HCT116 (cell line): ENCODE measurements at regions not wholly inside any gene's neighbourhood (a gene's known extent, or its start where the extent isn't known, plus 50 kb on each side); places are given as distances from the start of the nearest gene placed in this dataset.

Experiments used
- ATAC-seq: fragments of 200-7000 bp; cut with Tn5 transposase; 2 replicates; pipeline ENCODE4 v1.9.1; 2020; ENCODE audit warnings: mild to moderate bottlenecking, moderate library complexity
- BruUV-seq: library from RNA; stranded (reverse); fragments of 400-500 nt; replicated peaks from 2 replicates; lab custom pipeline; 2021; lab: Mats Ljungman, UMichigan
- CTCF ChIA-PET: fragments of 300-600 bp; sonication (Branson Sonifier 250); formaldehyde crosslinking; loops from one replicate; lab custom pipeline; 2021; ENCODE audit warnings: antibody characterized with exemption; lab: Charles Lee
- POLR2A ChIA-PET: fragments of 300-600, 350-600 bp; sonication (Branson Sonifier 250); formaldehyde crosslinking; loops from one replicate; lab custom pipeline; 2021; ENCODE audit warnings: antibody characterized with exemption; lab: Charles Lee
- RAD21 ChIA-PET, 2 experiments: fragments of 300-600 bp; sonication (Branson Sonifier 250); formaldehyde crosslinking; loops; one replicate each; lab custom pipeline; 2023; ENCODE audit warnings: low total read pairs in 2 of 2; ENCODE audit not compliant: uncharacterized antibody in 2 of 2, unreplicated experiment in 2 of 2, low non-redundant PET in 1 of 2; lab: Charles Lee
- DNase-seq: peaks from one replicate; pipeline ENCODE4 v3.0.0-alpha.2; 2010; ENCODE audit warnings: low read depth, low spot score
- H2AFZ ChIP-seq: fragments of 200-600 bp; shearing (Covaris generic), sonication (generic); 2 replicates; pipeline ENCODE4 v1.6.1; 2017; ENCODE audit warnings: low read depth, mixed run types, mixed read lengths, antibody characterized with exemption, low read length; ENCODE audit not compliant: poor library complexity, severe bottlenecking
- H3K27ac ChIP-seq: 2 replicates; pipeline ENCODE4 v1.5.1; 2012; ENCODE audit warnings: low read depth, low read length
- H3K27me3 ChIP-seq: fragments of 200-600 bp; sonication (generic); 2 replicates; pipeline ENCODE4 v1.6.1; 2016; ENCODE audit warnings: mixed run types, low read length, mixed read lengths; ENCODE audit not compliant: insufficient read depth
- H3K36me3 ChIP-seq, 2 experiments: fragments of 200-500 bp in 1 of 2; fragments of 200-600 bp in 1 of 2; sonication (Bioruptor generic) in 1 of 2; sonication (generic) in 1 of 2; 2 replicates each; pipeline versions ENCODE4 v1.5.1 to v1.6.1; 2014 to 2016; ENCODE audit warnings: low read length in 2 of 2, inconsistent platforms in 1 of 2, mixed read lengths in 1 of 2, mixed run types in 1 of 2; ENCODE audit not compliant: insufficient read depth in 2 of 2, control insufficient read depth in 1 of 2
- H3K4me1 ChIP-seq, 2 experiments: fragments of 200-600 bp in 1 of 2; sonication (generic) in 1 of 2; 2 replicates each; pipeline versions ENCODE4 v1.5.1 to v1.6.1; 2012 to 2017; ENCODE audit warnings: low read length in 2 of 2, inconsistent platforms in 1 of 2, mild to moderate bottlenecking in 1 of 2, mixed read lengths in 1 of 2, mixed run types in 1 of 2, moderate library complexity in 1 of 2; ENCODE audit not compliant: insufficient read depth in 2 of 2, control insufficient read depth in 1 of 2
- H3K4me2 ChIP-seq: fragments of 200-600 bp; sonication (generic); 2 replicates; pipeline ENCODE4 v1.6.1; 2017; ENCODE audit warnings: mixed run types, low read length, mixed read lengths
- H3K4me3 ChIP-seq, 2 experiments: fragments of 200-600 bp in 1 of 2; sonication (generic) in 1 of 2; replicated peaks in 1 of 2; 2 replicates each; pipeline ENCODE4 v1.5.1; 2011 to 2016; ENCODE audit warnings: low read length in 2 of 2, control low read depth in 1 of 2, low read depth in 1 of 2, mild to moderate bottlenecking in 1 of 2, mixed read lengths in 1 of 2, mixed run types in 1 of 2
- H3K79me2 ChIP-seq: fragments of 200-600 bp; sonication (generic); 2 replicates; pipeline ENCODE4 v1.6.1; 2017; ENCODE audit warnings: mild to moderate bottlenecking, mixed run types, low read length, moderate library complexity, mixed read lengths; ENCODE audit not compliant: insufficient read depth
- H3K9ac ChIP-seq: fragments of 200-600 bp; sonication (generic); 2 replicates; pipeline ENCODE4 v1.6.1; 2016; ENCODE audit warnings: low read length, mixed read lengths
- H3K9me2 ChIP-seq: fragments of 200-600 bp; sonication (generic), shearing (Covaris generic); 2 replicates; pipeline ENCODE4 v1.6.1; 2017; ENCODE audit warnings: mixed run types, mild to moderate bottlenecking, moderate library complexity; ENCODE audit not compliant: insufficient read depth
- H3K9me3 ChIP-seq, 2 experiments: fragments of 200-500 bp in 1 of 2; fragments of 200-600 bp in 1 of 2; sonication (Bioruptor generic) in 1 of 2; sonication (generic) in 1 of 2; 2 replicates each; pipeline ENCODE4 v1.6.1; 2014 to 2017; ENCODE audit warnings: low read length in 2 of 2, mixed read lengths in 2 of 2, inconsistent platforms in 1 of 2, low read depth in 1 of 2, mild to moderate bottlenecking in 1 of 2, mixed run types in 1 of 2, moderate library complexity in 1 of 2; ENCODE audit not compliant: control insufficient read depth in 1 of 2, insufficient read depth in 1 of 2
- H4K20me1 ChIP-seq: fragments of 200-600 bp; sonication (generic), shearing (Covaris generic); 2 replicates; pipeline ENCODE4 v1.6.1; 2017; ENCODE audit warnings: mixed run types, mild to moderate bottlenecking, moderate library complexity; ENCODE audit not compliant: insufficient read depth
- RAD21 ChIP-seq: IDR thresholded peaks from 2 replicates; pipeline ENCODE4 v1.6.1; 2012; ENCODE audit warnings: low read depth, mild to moderate bottlenecking
- SIN3A ChIP-seq: IDR thresholded peaks from 2 replicates; pipeline ENCODE4 v1.6.1; 2012; ENCODE audit warnings: low read depth
- SP1 ChIP-seq: IDR thresholded peaks from 2 replicates; pipeline ENCODE4 v1.6.1; 2012; ENCODE audit warnings: low read depth
- SRF ChIP-seq: IDR thresholded peaks from 2 replicates; pipeline ENCODE4 v1.6.1; 2012; ENCODE audit warnings: low read depth
- ZNF274 ChIP-seq: fragments of 200-500 bp; sonication (Bioruptor generic); IDR thresholded peaks from 2 replicates; pipeline ENCODE4 v1.6.1; 2014; ENCODE audit warnings: mild to moderate bottlenecking, low read depth, low read length, inconsistent platforms
- intact Hi-C: fragments of 100-400 bp; cut with micrococcal nuclease; formaldehyde crosslinking; loops from 2 replicates; pipeline ENCODE4 v1.10.0; 2022
- TF ChIP-seq, protein P1 (sequence below), 3 experiments: fragments of 200-600 bp in 1 of 3; sonication (generic) in 1 of 3; IDR thresholded peaks in 2 of 3; conservative IDR thresholded peaks in 1 of 3; 2 replicates each; pipeline ENCODE4 v1.5.1; 2012 to 2017; ENCODE audit warnings: low read depth in 2 of 3, low read length in 2 of 3, antibody characterized with exemption in 1 of 3, borderline replicate concordance in 1 of 3, control low read depth in 1 of 3, mild to moderate bottlenecking in 1 of 3, mixed read lengths in 1 of 3, mixed run types in 1 of 3, moderate library complexity in 1 of 3; ENCODE audit not compliant: insufficient read depth in 1 of 3
- TF ChIP-seq, protein P2 (sequence below): IDR thresholded peaks from 2 replicates; pipeline ENCODE4 v1.6.1; 2011; ENCODE audit warnings: mild to moderate bottlenecking, low read length, moderate library complexity; ENCODE audit not compliant: insufficient replicate concordance; ENCODE audit errors: extremely low read depth
- TF ChIP-seq, protein P3 (sequence below): IDR thresholded peaks from 2 replicates; pipeline ENCODE4 v1.6.1; 2012; ENCODE audit warnings: low read depth
- TF ChIP-seq, protein P4 (sequence below): IDR thresholded peaks from 2 replicates; pipeline ENCODE4 v1.6.1; 2012

DNA sequence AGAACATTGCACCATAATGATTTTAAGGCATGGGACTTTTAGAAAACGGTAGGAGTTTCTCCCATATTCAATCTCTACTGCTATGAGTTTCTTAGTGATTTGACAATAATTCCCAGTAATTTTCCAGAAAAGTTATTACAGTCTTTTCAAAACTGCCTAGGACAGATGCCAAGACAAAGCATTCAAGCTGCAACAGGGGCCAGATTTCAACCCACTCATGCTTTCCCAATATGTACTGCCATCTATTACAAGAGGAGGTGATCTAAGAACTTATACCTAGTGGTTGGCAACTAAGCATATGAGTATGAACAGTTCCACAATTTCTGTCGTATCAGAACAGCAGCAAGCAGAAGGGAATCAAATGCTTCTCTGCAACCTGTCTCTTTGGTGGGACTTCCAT, 95.1 kb upstream of the TMED7 start:
- DNase-seq: no peak
- H3K27me3 ChIP-seq: no peaks in the 10 kb centered on the region
- no peaks in the 10 kb centered on the region for H4K20me1 ChIP-seq
- no peaks in the 10 kb centered on the region for H3K9me2 ChIP-seq
- POLR2A ChIA-PET: no interaction called here
- H3K4me2 ChIP-seq: no peak overlapping the region
- intact Hi-C loops: no loop called here
- H3K9ac ChIP-seq: no peak overlapping the region
- no peaks in the 10 kb centered on the region for H3K9me3 ChIP-seq
- H3K36me3 ChIP-seq: no peaks in the 10 kb centered on the region
- RAD21 ChIA-PET: no interaction called here
- no peak overlapping the region for H3K4me3 ChIP-seq
- H3K27ac ChIP-seq: no peak overlapping the region
- BruUV-seq: no TSS peak
- H3K79me2 ChIP-seq: no peaks in the 10 kb centered on the region
- H2AFZ ChIP-seq: no peak overlapping the region
- TF ChIP-seq SP1: no peak
- TF ChIP-seq, protein P1, sequence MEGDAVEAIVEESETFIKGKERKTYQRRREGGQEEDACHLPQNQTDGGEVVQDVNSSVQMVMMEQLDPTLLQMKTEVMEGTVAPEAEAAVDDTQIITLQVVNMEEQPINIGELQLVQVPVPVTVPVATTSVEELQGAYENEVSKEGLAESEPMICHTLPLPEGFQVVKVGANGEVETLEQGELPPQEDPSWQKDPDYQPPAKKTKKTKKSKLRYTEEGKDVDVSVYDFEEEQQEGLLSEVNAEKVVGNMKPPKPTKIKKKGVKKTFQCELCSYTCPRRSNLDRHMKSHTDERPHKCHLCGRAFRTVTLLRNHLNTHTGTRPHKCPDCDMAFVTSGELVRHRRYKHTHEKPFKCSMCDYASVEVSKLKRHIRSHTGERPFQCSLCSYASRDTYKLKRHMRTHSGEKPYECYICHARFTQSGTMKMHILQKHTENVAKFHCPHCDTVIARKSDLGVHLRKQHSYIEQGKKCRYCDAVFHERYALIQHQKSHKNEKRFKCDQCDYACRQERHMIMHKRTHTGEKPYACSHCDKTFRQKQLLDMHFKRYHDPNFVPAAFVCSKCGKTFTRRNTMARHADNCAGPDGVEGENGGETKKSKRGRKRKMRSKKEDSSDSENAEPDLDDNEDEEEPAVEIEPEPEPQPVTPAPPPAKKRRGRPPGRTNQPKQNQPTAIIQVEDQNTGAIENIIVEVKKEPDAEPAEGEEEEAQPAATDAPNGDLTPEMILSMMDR (IDR thresholded peaks at IDR 0.05 in 2 of 3, conservative IDR thresholded peaks at IDR 0.05 in 1 of 3; ENCODE audit: borderline replicate concordance in 1 of 3, insufficient read depth in 1 of 3, low read depth in 2 of 3, low read length in 2 of 3): no peak
- no peak for TF ChIP-seq SRF
- TF ChIP-seq ZNF274: no peak
- no peak for TF ChIP-seq SIN3A
- no peak for ATAC-seq
- H3K4me1 ChIP-seq: no peaks in the 10 kb centered on the region
- CTCF ChIA-PET: no interaction called here

DNA sequence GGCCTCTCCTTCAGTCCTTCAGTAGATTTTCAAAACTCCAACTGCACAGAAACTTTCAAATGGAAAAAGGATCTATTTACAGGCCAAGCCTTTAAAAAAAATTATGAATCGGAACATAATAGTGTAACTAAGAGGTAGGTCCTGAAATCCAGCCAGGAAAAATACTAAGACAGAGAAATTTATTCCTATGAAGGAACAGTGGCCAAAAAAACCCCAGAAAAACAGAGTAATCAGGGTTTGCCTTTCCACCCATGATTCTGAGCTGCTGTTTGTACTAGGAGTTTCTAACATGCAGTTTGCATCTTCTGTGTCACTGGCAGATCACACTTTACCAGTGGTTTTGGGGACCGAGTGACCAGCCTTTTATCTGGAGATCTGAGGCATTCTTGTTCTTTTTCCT, 93.1 kb upstream of the TMED7 start:
- no peaks in the 10 kb centered on the region for H3K79me2 ChIP-seq
- no peaks in the 10 kb centered on the region for H3K36me3 ChIP-seq
- DNase-seq (no peak), ATAC-seq (no peak)
- H3K27ac ChIP-seq: no peak overlapping the region
- no peaks in the 10 kb centered on the region for H4K20me1 ChIP-seq
- no peak overlapping the region for H3K4me2 ChIP-seq
- ChIA-PET RAD21 (no interaction called here), POLR2A (no interaction called here), CTCF (no interaction called here)
- H3K4me3 ChIP-seq: no peak overlapping the region
- H3K9me3 ChIP-seq: no peaks in the 10 kb centered on the region
- intact Hi-C loops: no loop called here
- H3K9ac ChIP-seq: no peak overlapping the region
- BruUV-seq: no TSS peak
- no peaks in the 10 kb centered on the region for H3K27me3 ChIP-seq
- H2AFZ ChIP-seq: no peak overlapping the region
- H3K9me2 ChIP-seq: no peaks in the 10 kb centered on the region
- H3K4me1 ChIP-seq: no peaks in the 10 kb centered on the region
- TF ChIP-seq, protein P2, sequence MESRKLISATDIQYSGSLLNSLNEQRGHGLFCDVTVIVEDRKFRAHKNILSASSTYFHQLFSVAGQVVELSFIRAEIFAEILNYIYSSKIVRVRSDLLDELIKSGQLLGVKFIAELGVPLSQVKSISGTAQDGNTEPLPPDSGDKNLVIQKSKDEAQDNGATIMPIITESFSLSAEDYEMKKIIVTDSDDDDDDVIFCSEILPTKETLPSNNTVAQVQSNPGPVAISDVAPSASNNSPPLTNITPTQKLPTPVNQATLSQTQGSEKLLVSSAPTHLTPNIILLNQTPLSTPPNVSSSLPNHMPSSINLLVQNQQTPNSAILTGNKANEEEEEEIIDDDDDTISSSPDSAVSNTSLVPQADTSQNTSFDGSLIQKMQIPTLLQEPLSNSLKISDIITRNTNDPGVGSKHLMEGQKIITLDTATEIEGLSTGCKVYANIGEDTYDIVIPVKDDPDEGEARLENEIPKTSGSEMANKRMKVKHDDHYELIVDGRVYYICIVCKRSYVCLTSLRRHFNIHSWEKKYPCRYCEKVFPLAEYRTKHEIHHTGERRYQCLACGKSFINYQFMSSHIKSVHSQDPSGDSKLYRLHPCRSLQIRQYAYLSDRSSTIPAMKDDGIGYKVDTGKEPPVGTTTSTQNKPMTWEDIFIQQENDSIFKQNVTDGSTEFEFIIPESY: no peak
- TF ChIP-seq, protein P3, sequence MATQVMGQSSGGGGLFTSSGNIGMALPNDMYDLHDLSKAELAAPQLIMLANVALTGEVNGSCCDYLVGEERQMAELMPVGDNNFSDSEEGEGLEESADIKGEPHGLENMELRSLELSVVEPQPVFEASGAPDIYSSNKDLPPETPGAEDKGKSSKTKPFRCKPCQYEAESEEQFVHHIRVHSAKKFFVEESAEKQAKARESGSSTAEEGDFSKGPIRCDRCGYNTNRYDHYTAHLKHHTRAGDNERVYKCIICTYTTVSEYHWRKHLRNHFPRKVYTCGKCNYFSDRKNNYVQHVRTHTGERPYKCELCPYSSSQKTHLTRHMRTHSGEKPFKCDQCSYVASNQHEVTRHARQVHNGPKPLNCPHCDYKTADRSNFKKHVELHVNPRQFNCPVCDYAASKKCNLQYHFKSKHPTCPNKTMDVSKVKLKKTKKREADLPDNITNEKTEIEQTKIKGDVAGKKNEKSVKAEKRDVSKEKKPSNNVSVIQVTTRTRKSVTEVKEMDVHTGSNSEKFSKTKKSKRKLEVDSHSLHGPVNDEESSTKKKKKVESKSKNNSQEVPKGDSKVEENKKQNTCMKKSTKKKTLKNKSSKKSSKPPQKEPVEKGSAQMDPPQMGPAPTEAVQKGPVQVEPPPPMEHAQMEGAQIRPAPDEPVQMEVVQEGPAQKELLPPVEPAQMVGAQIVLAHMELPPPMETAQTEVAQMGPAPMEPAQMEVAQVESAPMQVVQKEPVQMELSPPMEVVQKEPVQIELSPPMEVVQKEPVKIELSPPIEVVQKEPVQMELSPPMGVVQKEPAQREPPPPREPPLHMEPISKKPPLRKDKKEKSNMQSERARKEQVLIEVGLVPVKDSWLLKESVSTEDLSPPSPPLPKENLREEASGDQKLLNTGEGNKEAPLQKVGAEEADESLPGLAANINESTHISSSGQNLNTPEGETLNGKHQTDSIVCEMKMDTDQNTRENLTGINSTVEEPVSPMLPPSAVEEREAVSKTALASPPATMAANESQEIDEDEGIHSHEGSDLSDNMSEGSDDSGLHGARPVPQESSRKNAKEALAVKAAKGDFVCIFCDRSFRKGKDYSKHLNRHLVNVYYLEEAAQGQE: no peak
- TF ChIP-seq, protein P1 (IDR thresholded peaks at IDR 0.05 in 2 of 3, conservative IDR thresholded peaks at IDR 0.05 in 1 of 3; ENCODE audit: borderline replicate concordance in 1 of 3, insufficient read depth in 1 of 3, low read depth in 2 of 3, low read length in 2 of 3): no peak
- TF ChIP-seq, protein P4, sequence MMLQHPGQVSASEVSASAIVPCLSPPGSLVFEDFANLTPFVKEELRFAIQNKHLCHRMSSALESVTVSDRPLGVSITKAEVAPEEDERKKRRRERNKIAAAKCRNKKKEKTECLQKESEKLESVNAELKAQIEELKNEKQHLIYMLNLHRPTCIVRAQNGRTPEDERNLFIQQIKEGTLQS: no peak
- TF ChIP-seq RAD21: no peak
